Adrenal gland (tissue), 5 donors: ENCODE measurements at regions not wholly inside any gene's neighbourhood (a gene's known extent, or its start where the extent isn't known, plus 50 kb on each side); places are given as distances from the start of the nearest gene placed in this dataset.

Experiments used
- CTCF ChIP-seq, 6 experiments: fragments of 450-650 bp in 4 of 6; fragments of 200-600 bp in 2 of 6; sonication (generic) in 1 of 6; IDR thresholded peaks; 1 replicate in 5 of 6; 2 replicates in 1 of 6; pipeline versions ENCODE4 v1.5.1 to v1.8.0; 2016 to 2021; ENCODE audit warnings: antibody characterized with exemption in 6 of 6, mild to moderate bottlenecking in 2 of 6, moderate library complexity in 1 of 6
- POLR2A ChIP-seq, 2 donors: fragments of 450-650 bp; IDR thresholded peaks; one replicate each; pipeline ENCODE4 v1.6.1; 2017; ENCODE audit warnings: antibody characterized with exemption in 2 of 2, mild to moderate bottlenecking in 2 of 2, moderate library complexity in 1 of 2
- donor health status: DM: no; HTN: no; CAD: no.

DNA sequence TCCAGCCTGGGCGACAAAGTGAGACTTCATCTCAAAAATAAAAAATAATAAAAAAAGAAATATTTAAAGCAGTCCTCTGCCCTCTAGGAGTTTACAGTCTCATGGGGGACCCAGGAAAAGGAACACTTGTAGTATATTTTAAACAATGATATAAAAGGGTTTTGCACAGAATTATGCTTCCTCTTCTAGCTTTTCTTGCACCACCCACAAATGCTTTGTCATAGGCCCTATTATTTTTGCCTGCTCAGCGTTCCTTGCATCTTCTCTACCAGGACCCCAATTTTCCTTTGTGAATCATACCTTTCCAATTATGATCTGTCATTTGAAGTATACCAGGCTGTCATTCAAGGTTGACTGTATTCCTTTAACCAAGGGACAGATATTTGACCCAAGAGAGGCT lies 164.8 kb upstream of the CDKN2B start:
- TF ChIP-seq CTCF (IDR thresholded peaks at IDR 0.05) (no peak), POLR2A (IDR thresholded peaks at IDR 0.05) (no peak)
